DMS 273 treated with DMSO at 0.1 percent for 48 hours (cell line): ENCODE measurements at regions not wholly inside any gene's neighbourhood (a gene's known extent, or its start where the extent isn't known, plus 50 kb on each side); places are given as distances from the start of the nearest gene placed in this dataset.
"Not testable (repeated sequence)": the region's sequence is repeated elsewhere in the genome, so short reads cannot be mapped to it uniquely, and the experiment has no call there.

Source experiments
- DNase-seq: peaks from one replicate; lab custom pipeline; 2025; lab: John Stamatoyannopoulos, UW

GRCh38 chr13:80952158-80952557 is 611.2 kb upstream of the SPRY2 start:
- DNase-seq, result no peak

DNA sequence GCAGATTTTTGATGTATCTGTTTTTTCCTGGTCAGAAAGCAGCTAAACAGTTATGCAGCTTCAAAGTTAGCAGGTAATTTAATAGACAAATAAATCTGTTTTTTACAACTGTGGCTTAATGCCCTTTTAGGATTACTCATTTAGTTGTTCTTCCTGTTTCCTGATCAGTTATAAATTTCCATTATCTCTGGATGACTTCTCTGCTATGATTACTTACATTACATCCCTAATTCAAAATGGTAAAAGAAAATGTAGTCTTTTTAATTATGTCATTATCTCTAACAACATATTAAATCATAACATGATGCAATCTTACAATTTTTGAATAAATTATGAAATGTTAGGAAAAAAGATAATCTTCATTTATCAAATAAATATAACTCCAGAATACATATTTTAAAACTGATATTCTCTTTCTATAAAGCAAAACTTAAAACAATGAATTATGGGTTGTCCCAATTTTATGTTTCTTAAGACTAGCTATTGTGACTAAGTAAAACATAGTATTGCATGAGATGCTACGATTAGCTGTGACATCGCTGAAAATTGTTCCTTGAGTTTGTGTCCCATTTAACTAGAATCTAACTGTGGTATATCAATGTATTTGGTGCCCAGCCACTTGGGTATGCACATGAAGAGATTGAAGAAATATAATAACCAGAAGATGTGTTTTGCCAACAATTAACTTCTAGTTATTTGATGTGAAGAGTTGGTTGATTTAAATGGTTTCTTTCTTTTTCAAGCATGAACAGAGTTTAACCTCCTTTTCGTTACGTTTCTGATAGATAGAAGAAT is 605.3 kb upstream of the SPRY2 start:
- no peak for DNase-seq

GRCh38 chr13:80945328-80945727 is 604.4 kb upstream of the SPRY2 start:
- DNase-seq, result no peak

GRCh38 chr13:80939581-80939980 is 598.7 kb upstream of the SPRY2 start:
- no peak for DNase-seq

GRCh38 chr13:80931766-80932165 is 590.8 kb upstream of the SPRY2 start:
- DNase-seq, result no peak

DNA sequence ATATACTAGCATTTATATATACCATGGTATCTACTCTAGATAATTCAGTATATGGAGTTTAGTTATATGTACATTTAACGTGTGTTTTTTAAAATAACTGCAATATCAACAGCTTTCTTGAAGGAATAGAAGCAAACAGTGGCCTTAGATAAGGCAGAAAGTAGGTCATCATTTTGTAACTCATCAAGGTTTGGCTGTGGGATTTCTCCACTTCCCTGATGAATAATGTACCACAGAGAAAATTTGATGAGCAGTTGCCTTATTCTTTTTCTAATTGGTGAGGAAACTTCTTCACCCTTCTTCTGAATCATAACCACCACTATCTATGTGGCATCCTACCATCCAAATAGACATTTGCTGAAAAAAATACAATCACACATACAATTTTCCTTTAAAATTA is 590.2 kb upstream of the SPRY2 start:
- no peak for DNase-seq

DNA sequence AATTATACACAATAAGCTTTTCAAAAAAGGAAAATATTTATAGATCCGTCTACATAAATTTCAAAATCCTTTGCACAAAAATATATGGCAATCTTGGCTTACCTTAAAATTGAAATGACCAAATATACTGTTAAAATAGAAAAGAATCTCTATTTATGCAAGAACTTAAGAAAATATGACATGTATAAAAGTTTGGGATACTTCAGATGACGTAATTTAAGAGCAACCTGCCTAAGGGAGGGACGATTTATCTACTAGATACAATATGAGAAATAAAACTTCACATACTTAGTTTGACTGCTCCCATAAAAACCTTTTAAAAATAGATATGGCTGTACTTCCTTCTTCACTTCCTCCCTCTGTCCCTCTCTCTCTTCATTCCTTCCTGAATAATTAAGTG is 587.3 kb upstream of the SPRY2 start:
- no peak for DNase-seq

- DNase-seq, result not testable (repeated sequence)
These were observed 585.1 kb upstream of the SPRY2 start for GRCh38 chr13:80926024-80926423.

DNA sequence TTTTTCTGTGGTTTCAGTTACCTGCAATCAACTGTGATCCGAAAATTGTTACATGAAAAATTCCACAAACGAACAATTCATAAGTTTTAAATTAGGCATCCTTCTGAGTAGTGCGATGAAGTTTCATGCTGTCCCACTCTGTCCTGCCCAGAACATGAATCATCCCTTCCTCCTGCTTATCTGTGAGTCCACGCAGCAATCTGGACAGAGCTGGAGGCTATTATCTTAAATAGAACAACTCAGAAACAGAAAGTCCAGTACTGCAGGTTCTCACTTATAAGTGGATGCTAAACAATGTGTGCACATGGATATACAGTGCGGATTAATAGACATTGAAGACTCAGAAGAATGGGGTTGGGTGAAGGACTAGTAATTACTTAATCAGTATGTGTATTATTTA is 583.7 kb upstream of the SPRY2 start:
- no peak for DNase-seq

GRCh38 chr13:80923907-80924306 is 583.0 kb upstream of the SPRY2 start:
- DNase-seq, result no peak

DNA sequence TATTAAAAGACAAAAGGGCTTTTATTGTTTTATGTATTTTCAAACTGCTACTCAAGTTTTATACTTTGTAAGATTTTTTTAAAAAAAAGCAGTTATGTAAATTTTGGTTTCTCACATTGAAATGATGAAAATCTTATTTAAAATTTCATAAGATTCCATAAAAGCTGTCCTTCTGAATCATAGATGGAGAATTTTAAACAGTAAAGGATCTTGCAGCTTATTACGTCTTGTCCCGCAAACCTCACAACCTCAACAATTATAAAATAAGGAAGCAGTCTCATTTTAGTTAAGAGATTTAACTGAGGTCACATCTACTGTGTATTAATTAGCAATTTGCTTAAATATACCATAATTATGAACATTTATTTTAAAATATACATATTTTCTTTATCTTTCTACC is 581.0 kb upstream of the SPRY2 start:
- no peak for DNase-seq

DNA sequence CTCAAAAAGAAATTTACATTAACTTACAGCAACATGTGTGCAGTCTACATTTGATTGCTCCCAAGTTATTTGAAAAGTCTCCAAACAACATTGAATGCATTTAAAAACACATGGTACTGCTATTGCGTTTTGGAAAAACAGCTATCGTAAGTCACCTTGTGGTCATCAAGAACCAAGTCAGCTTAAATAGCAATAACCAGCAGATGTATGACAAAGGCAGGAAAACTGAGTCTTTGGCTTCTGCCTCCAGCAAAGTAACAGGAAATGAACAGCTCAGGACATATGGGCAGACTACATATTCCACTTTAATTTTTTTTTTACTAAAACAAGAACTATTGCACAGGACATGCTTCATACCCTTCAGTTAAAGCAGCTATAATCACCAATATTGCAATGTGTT is 580.6 kb upstream of the SPRY2 start:
- no peak for DNase-seq

- DNase-seq, result no peak
These were observed 565.9 kb upstream of the SPRY2 start for GRCh38 chr13:80906860-80907259.

GRCh38 chr13:80904386-80904785 is 563.5 kb upstream of the SPRY2 start:
- no peak for DNase-seq

- DNase-seq, result no peak
These were observed 563.0 kb upstream of the SPRY2 start for GRCh38 chr13:80903911-80904310.

GRCh38 chr13:80901530-80901929 is 560.6 kb upstream of the SPRY2 start:
- no peak for DNase-seq

DNA sequence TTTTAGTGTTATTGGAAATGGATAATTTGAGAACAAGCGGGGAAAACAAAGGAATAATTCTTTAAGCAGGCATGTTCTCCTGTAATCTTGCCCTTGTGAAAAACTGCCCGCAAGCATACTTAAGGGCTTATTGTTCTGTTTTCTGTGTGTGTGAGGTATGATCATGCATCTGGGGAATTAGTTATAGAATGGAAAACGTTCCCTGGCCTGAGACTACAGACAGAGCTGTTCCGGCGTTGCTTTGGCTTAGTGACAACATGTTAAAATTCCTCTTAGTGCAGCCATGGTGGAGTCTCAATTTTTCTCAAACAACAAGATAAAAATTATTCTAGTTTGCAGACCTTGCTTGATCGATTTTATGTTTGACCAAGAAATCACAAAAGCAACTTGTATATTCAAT is 560.2 kb upstream of the SPRY2 start:
- DNase-seq, result no peak

- DNase-seq, result no peak
These were observed 559.6 kb upstream of the SPRY2 start for GRCh38 chr13:80900561-80900960.

DNA sequence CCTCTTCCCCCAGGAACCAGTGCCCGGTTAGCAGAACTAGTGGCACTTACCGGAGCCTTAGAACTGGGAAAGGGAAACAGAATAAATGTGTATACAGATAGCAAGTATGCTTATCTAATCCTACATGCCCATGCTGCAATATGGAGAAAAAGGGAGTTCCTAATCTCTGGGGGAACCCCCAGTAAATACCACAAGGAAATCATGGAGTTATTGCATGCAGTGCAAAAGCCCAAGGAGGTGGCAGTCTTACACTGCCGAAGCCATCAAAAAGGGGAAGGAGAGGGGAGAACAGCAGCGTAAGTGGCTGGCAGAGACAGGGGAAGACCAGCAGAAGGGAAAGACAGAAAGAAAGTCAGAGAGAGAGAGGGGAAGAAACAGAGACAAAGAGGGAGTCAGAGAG is 556.7 kb upstream of the SPRY2 start:
- DNase-seq, result not testable (repeated sequence)

DNA sequence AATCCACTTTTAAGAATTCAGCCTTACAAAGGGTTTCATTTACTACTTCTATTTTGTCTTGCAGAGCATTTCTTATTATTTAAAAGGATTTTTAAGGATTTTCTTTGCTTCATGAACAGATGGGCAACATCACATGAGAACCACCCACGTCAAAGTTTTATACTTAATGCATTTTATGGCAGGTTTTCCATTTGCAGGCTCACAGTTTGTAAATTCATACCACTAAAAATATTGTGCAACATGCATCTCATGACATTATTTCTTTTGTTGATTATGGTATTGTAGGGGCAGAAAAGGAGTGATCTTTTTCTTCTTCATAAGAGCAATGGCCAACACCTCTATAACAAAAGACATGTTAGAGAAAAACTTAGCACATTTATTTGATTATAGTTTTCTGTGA is 554.0 kb upstream of the SPRY2 start:
- DNase-seq, result no peak

DNA sequence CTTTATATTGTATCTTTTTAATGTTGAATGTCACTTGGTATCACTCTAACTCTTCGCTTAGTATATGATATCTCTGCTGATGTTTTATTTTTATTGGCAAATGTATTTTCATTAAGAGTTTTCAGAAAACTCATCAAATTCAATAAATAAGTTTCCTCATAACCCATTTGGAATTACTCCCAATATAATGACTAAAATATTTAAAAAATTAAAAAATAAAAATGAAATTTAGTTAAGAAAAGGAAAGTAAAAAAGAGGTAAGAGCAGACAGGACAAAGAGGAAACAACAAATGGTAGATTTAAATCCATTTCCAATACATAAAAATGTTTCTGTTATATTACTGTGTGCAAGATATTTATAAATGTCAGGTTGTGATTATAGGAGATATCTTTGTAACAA is 548.9 kb upstream of the SPRY2 start:
- DNase-seq, result no peak

GRCh38 chr13:80888390-80888789 is 547.5 kb upstream of the SPRY2 start:
- DNase-seq, result no peak

- DNase-seq, result no peak
These were observed 543.3 kb upstream of the SPRY2 start for GRCh38 chr13:80884056-80884785.

DNA sequence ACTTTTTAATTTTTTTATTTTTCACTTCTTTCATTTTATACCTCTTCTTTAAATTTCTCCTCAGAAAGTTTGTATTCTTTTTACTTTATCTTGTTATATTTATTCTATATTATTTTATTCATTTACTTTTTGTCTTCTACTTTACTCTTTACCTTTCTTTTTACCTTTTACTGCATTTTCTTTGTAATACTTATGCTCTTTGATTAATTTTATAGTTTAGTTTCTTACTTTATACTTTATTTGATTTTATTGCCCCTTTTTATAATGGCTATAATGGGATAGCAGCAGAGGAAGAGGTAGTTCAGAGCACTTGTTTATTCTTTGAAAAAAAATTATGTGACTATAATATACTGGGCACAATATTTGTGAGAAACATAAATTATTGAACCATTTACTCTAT is 542.6 kb upstream of the SPRY2 start:
- DNase-seq, result no peak
